ENCODE measurements at regions not wholly inside any gene's neighbourhood (a gene's known extent, or its start where the extent isn't known, plus 50 kb on each side); places are given as distances from the start of the nearest gene placed in this dataset.

DNA sequence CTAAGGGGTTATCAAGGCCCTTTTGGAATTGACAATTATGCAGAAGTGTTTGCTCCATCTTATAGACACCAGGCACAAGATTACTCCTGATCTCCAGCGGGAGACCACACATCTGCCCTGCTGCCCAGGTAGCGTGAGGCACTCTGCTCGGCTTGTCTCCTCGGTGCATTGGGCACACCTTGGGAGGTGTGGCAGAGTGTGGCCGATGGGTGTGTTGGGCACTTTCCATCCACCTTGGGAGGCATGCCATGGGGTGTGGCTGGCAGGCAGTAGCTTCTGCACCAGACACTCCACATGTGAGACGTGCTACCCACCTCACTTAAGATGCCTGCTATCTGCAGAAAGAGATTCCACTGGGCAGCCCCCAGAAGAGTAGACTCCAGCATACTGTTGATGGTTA lies 54.1 kb downstream of the GADD45G start:
- TF ChIP-seq POLR2AphosphoS5 (IDR thresholded peaks at IDR 0.05; ENCODE audit: borderline replicate concordance, low read depth, low read length), result no peak
- no peak for TF ChIP-seq EZH2 (IDR thresholded peaks at IDR 0.05)
- TF ChIP-seq FOXP2 (optimal IDR thresholded peaks at IDR 0.05; ENCODE audit: control extremely low read depth, extremely low read length, insufficient read depth), result no peak
